NCI-H1417 (cell line): ENCODE measurements at regions not wholly inside any gene's neighbourhood (a gene's known extent, or its start where the extent isn't known, plus 50 kb on each side); places are given as distances from the start of the nearest gene placed in this dataset.
A peak's percentile ranks its signal among the peaks of the same experiment; 100 is the strongest.

Experiments used
- DNase-seq, 3 experiments: peaks; one replicate each; lab custom pipeline; 2025; lab: John Stamatoyannopoulos, UW

GRCh38 chr22:44615146-44615545, 86.9 kb upstream of the PRR5 start:
- no peak for DNase-seq

- DNase-seq = no peak
Observed at GRCh38 chr22:44613196-44613595, 88.8 kb upstream of the PRR5 start.

DNA sequence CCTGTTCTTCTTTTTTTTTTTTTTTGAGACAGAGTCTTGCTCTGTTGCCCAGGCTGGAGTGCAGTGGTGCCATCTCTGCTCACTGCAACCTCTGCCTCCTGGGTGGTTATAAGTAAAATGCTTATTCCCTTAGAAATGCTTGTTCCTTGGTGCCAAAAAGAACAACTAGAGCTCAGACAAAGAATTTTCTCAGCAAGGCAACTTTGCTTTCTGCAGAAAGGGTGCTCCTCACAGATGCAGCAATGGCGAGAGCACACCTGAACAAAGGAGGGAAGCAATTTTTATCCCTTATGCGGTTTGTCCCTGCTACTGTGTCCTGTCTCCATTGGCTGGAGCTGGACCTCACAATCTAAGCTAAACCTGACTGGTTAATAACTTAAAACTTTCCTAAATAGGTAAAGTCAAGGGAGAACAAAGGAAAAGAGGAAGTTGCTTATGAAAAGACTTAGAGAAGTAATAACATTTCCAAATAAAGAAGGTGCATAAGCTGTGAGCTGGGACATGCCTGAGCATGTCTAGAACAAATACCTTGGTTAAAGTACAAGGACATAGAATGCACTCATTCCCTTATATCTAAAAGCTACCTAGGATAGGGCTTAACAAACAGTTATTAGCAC, 90.0 kb upstream of the PRR5 start:
- no peak for DNase-seq

- no peak for DNase-seq
Observed at GRCh38 chr22:44610071-44610470, 91.9 kb upstream of the PRR5 start.

DNA sequence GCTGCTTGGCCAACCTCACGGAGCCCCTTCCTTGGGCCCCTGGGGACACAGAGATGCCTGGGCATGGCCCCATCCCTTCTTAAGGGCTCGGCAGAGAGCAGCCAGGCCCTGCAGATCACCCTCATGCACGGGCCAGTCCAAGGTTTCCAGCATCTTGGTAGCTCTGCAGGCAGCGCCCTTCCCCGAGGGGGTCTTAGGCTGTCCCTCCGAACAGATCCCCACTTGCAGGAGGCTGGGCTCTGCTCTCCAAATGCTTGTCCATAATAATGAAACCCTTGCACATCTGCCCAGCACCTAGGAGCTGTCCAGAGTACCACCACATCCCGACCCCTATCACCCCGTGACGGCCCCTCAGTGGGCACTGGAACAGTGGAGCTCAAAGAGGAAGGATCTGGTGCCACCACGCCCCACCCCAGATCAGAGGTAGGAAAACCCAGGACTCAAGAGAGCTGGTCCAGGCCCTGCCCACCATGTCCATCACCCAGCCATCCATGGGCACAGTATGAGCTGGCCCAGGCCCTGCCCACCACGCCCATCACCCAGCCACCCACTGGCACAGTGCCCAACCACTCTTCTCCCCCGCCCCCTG, 92.5 kb upstream of the PRR5 start:
- DNase-seq = peak in 1 of 3 experiments; percentile 6

- no peak for DNase-seq
Observed at GRCh38 chr22:44608597-44609399, 93.2 kb upstream of the PRR5 start.

DNA sequence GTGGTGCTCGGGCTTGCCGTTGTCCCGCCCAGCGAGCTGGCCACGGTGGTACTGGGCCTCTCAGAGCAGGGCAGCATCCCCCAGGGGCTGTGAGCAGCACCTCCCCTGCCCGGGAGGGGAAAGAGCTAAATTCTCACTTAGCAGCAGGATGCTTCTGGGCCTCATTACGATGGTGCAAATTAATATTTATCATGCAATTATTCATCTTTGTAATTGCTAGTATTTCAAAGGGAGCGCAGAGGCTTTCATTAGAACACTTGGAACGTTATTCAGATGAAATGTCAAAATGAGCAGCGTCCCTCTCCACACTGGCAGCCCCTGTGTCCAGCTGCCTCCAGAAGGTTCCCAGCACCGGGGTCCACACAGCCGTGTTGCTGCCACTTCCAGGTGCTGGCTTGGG, 95.9 kb upstream of the PRR5 start:
- peak in 2 of 3 experiments; percentile 22 to 55 for DNase-seq

- DNase-seq = peak in 1 of 3 experiments; percentile 54
Observed at GRCh38 chr22:44605486-44605885, 96.5 kb upstream of the PRR5 start.

DNA sequence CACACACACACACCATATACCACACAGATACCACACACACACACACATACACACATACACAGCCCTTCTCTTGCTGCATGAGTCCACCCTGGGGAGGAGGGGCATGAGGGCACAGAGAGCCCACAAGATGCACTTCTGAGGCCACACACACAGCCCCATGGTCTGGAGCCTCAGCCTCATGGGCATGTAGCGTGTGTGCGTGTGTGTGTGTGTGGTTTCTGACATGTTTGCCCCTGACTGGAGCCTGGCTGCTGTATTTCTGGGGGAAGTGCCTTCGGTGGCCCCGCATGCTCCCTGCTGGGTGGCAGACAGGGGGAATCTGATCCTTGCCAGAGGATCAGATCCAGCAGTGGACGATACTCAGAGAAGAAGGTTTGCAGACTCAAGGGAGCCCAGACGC, 97.0 kb upstream of the PRR5 start:
- DNase-seq = peak in 1 of 3 experiments; percentile 54

DNA sequence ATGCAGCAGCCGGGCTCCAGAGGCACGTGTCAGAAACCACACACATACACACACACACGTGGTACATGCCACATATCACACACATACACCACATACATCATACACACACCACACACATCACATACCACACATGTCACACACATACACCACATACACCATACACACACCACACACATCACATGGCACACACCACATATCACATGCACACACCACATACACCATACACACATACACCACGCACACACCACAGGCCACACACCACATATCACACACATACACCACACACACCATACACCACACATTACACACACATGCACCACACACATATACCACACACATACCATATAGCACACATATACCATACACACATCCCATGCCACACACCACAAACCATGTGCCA, 97.5 kb upstream of the PRR5 start:
- DNase-seq = no peak

- no peak for DNase-seq
Observed at GRCh38 chr22:44603767-44604166, 98.2 kb upstream of the PRR5 start.

GRCh38 chr22:44601725-44602124, 100.3 kb upstream of the PRR5 start:
- DNase-seq = no peak

GRCh38 chr22:44601189-44601588, 100.8 kb upstream of the PRR5 start:
- DNase-seq = no peak

DNA sequence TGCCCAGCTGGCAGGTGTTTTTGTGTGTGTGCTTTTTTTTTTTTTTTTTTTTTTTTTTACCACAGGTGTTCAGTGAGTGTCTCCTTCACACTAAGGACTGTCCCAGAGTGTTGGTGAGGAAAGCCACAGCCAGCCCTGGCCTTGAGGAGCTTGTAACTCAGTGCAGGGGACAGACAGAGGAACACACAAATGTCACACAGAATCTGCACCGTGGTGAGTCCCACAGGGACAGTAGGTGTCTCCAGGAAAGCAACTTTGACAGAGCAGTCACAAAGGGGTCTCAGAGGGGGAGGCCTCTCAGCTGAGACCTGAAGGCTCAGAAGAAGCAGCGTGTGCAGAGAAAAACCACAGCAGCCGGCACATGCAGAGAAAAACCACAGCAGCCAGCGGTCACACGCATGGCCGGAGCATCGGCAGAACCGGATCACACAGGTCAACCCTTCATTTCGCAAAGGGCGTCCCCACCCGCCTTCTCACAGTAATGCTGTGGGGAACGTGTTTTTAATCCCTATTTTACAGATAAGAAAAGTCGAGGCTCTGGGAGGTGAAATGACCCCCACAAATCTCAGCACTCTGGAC, 101.7 kb upstream of the PRR5 start:
- peak in 2 of 3 experiments; percentile 19 to 27 for DNase-seq

DNA sequence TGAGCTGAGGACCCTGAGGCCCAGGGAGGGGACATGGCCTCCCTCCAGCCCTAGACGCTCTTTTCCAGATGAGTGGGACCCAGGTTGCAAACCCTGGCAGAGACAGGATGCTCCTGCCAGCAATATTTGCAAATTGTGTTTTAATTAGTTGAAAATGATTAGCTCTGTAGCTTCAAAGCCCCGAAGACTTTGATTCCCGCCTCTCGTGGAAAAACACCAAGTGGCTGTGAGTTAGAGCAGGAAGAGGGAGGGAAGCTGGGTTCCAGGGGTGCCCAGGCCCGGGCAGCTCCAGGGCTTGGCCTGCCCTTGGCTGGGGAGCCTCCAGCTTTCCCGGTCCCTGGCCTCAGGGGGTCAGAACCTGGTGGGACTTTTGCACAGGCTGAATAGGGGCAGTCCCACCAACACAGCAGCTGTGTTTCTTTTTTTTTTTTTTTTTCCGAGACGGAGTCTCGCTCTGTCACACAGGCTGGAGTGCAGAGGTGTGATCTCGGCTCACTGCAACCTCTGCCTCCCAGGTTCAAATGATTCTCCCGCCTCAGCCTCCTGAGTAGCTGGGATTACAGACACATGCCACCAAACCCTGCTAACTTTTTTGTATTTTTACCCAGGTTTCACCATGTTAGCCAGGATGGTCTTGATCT, 101.6 kb upstream of the RTL6 start:
- peak in 1 of 3 experiments; percentile 2 for DNase-seq

DNA sequence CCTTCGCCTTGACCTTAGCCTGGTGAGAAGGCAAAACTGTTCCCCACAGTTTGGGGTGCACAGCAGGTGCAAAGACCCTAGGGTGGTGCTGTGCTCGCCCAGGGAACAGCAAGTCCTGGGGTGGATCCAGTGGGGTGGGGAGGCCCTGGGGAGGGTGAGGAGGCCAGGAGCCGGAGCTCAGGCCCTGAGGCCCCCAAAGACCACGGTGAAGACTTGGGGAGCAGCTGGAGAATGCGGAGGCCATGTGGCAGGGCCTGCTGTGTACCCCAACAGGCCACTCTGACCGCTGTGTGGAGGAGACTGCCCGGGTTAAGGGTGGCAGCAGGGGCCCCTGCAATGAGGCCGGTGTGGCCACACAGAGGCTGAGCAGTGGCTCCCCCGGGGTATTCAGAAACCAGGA, 101.1 kb upstream of the RTL6 start:
- DNase-seq = no peak

GRCh38 chr22:44597616-44598015, 99.6 kb upstream of the RTL6 start:
- DNase-seq = peak; percentile 79 to 94 (median 90)

DNA sequence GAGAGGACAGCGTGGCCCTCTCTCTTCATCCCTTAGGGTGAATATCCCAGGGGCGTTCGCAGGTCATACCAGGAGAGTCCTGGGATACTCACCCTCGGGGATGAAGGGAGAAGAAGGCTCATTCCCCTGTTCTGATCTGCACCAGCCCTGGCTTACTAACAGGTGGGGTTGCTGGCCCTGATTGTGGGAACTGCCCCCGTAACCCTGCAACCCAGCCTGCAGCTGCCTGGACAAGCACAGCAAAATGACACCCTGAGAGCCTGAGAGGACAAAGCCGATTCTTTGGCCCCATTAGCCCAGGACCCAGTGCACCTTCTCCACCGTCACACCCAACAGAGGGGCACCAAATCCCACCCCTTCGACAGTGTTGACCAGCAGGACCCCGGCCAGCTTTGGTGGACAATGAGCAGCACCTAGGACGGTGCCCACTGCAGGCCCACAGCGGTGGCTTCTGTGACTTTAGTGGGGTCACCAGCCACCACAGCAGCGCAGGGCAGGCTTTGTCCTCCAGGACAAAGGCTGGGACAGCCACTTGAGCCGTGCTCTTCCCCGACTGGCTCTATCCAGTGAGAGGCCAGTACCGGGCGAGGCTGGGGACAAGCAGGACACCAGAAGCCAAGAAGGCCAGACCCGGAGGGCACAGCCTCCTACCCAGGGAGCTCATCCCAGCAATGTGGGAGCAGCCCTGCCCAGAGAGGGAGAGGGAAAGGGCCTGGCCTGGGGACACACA, 98.5 kb upstream of the RTL6 start:
- peak in 1 of 3 experiments; percentile 38 for DNase-seq

DNA sequence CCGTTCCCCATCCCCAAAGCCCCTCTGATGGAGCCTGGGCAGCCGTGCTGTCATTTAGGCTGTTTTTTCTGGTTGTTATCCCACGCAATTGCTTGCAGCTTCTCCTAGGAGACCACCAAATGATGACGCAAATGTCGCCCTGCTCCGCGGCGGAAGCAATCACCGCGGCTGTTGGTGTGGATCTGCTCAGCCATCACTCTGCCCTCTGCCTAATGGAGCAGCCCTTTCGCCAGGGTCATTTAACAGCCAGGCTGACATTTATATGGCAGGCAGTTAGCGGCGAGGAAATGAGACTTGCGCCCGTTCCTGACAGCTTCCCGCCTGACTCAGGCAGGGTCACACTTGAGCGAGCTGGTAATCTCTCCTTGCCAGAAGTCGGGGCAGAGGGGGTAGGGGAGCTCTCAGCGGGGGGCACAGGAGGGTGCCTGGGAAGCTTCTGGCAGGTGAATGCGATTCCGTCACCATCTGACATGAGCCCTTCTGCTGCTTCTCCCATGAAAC, 97.9 kb upstream of the RTL6 start:
- peak; percentile 16 to 87 (median 70) for DNase-seq

- no peak for DNase-seq
Observed at GRCh38 chr22:44594951-44595350, 96.9 kb upstream of the RTL6 start.

GRCh38 chr22:44592824-44593148, 94.8 kb upstream of the RTL6 start:
- no peak for DNase-seq
